Spleen (tissue), 11 donors: ENCODE measurements at regions not wholly inside any gene's neighbourhood (a gene's known extent, or its start where the extent isn't known, plus 50 kb on each side); places are given as distances from the start of the nearest gene placed in this dataset.

Experiments
- DNase-seq: peaks from one replicate; pipeline ENCODE4 v3.0.0-alpha.2; 2020
- H3K27ac ChIP-seq, 8 donors: fragments of 200-600 bp; sonication (generic) in 7 of 8; 1 replicate in 4 of 8; 2 replicates in 4 of 8; pipeline versions ENCODE4 v1.5.0 to v1.8.0; 2016 to 2021; ENCODE audit warnings: inconsistent platforms in 4 of 8, mild to moderate bottlenecking in 4 of 8, moderate library complexity in 1 of 8
- H3K27me3 ChIP-seq, 7 donors: fragments of 200-600 bp; sonication (generic) in 6 of 7; replicated peaks in 1 of 7; 1 replicate in 4 of 7; 2 replicates in 3 of 7; pipeline versions ENCODE4 v1.5.0 to v1.8.0; 2016 to 2021; ENCODE audit warnings: inconsistent platforms in 3 of 7, mild to moderate bottlenecking in 1 of 7
- H3K36me3 ChIP-seq, 6 donors: fragments of 200-600 bp; sonication (generic) in 5 of 6; 1 replicate in 4 of 6; 2 replicates in 2 of 6; pipeline versions ENCODE4 v1.5.0 to v1.8.0; 2016 to 2021; ENCODE audit warnings: inconsistent platforms in 2 of 6
- H3K4me1 ChIP-seq, 6 donors: fragments of 200-600 bp; sonication (generic) in 5 of 6; 1 replicate in 3 of 6; 2 replicates in 3 of 6; pipeline versions ENCODE4 v1.5.0 to v1.8.0; 2016 to 2021; ENCODE audit warnings: inconsistent platforms in 3 of 6
- H3K4me3 ChIP-seq, 8 donors: fragments of 200-600 bp; sonication (generic) in 7 of 8; 1 replicate in 4 of 8; 2 replicates in 4 of 8; pipeline versions ENCODE4 v1.5.0 to v1.8.0; 2016 to 2021; ENCODE audit warnings: inconsistent platforms in 4 of 8, mild to moderate bottlenecking in 4 of 8, moderate library complexity in 2 of 8
- H3K9me3 ChIP-seq, 8 donors: fragments of 200-600 bp; sonication (generic) in 7 of 8; 1 replicate in 4 of 8; 2 replicates in 4 of 8; pipeline versions ENCODE4 v1.5.0 to v1.8.0; 2016 to 2021; ENCODE audit warnings: inconsistent platforms in 4 of 8
- POLR2A ChIP-seq, 3 donors: fragments of 450-650 bp; IDR thresholded peaks; one replicate each; pipeline ENCODE4 v1.5.1; 2017; ENCODE audit warnings: antibody characterized with exemption in 3 of 3, mild to moderate bottlenecking in 1 of 3
- POLR2AphosphoS5 ChIP-seq, 3 donors: sonication (generic); formaldehyde crosslinking; IDR thresholded peaks; one replicate each; pipeline ENCODE4 v1.5.1; 2017; ENCODE audit warnings: antibody characterized with exemption in 3 of 3
- WGBS, 5 donors: extraction: QIAGEN DNeasy Blood & Tissue Kit in 3 of 5; methylation state at CpG; one replicate each; pipeline versions ENCODE4 v1.1.5 to v1.1.7; 2013 to 2018; 5-methylcytosine and 5-hydroxymethylcytosine counted together
- intact Hi-C: fragments of 100-400 bp; cut with DNase I; formaldehyde crosslinking; loops from one replicate; pipeline ENCODE4 v1.15.0; 2023; ENCODE audit warnings: low total_unique reads
- TF ChIP-seq, protein P1 (sequence below), 11 experiments: fragments of 200-600 bp in 7 of 11; fragments of 450-650 bp in 4 of 11; sonication (generic) in 4 of 11; IDR thresholded peaks in 8 of 11; conservative IDR thresholded peaks in 3 of 11; 1 replicate in 7 of 11; 2 replicates in 4 of 11; pipeline versions ENCODE4 v1.4.0 to v1.8.0; 2016 to 2021; ENCODE audit warnings: antibody characterized with exemption in 11 of 11, inconsistent platforms in 4 of 11, mild to moderate bottlenecking in 1 of 11
- donor health status: healthy with polysubstance abuse.
- donor health status: DM: no; HTN: no; CAD: no; lungs with moderate emphysema.
- donor health status: DM: no; HTN: no; CAD: no.
- donor health status: Bipolar disorder and iron deficiency.
- donor health status: healthy.
- donor health status: DM: no; HTN: no; CAD: no.
- donor health status: DM: yes; HTN: yes; CAD: no.

DNA sequence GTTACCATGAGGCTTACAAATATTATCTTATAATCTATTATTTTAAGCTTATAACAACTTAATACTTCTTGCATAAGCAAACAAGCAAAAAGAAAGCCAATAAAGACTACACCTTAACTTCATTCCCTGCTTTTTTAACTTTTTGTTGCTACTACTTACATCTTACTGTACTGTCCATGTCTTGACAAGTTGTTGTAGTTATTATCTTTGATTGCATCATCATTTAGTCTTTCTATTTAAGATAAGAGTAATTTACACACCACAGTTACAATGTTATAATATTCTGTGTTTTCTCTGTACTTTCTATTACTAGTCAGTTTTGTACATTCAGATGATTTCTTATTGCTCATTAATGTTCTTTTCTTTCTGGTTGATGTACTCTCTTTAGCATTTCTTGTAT, 346.6 kb downstream of the SMARCA1 start:
- Histone ChIP-seq H3K9me3 (no peaks in the 10 kb centered on the region), H3K27me3 (no peaks in the 10 kb centered on the region), H3K4me3 (no peak overlapping the region), H3K36me3 (no peaks in the 10 kb centered on the region), H3K27ac (no peak overlapping the region), H3K4me1 (no peaks in the 10 kb centered on the region)
- intact Hi-C loops: no loop called here
- TF ChIP-seq, protein P1, sequence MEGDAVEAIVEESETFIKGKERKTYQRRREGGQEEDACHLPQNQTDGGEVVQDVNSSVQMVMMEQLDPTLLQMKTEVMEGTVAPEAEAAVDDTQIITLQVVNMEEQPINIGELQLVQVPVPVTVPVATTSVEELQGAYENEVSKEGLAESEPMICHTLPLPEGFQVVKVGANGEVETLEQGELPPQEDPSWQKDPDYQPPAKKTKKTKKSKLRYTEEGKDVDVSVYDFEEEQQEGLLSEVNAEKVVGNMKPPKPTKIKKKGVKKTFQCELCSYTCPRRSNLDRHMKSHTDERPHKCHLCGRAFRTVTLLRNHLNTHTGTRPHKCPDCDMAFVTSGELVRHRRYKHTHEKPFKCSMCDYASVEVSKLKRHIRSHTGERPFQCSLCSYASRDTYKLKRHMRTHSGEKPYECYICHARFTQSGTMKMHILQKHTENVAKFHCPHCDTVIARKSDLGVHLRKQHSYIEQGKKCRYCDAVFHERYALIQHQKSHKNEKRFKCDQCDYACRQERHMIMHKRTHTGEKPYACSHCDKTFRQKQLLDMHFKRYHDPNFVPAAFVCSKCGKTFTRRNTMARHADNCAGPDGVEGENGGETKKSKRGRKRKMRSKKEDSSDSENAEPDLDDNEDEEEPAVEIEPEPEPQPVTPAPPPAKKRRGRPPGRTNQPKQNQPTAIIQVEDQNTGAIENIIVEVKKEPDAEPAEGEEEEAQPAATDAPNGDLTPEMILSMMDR (IDR thresholded peaks at IDR 0.05 in 8 of 11, conservative IDR thresholded peaks at IDR 0.05 in 3 of 11): no peak
- TF ChIP-seq POLR2A (IDR thresholded peaks at IDR 0.05) (no peak), POLR2AphosphoS5 (IDR thresholded peaks at IDR 0.05) (no peak)
- DNase-seq: no peak

DNA sequence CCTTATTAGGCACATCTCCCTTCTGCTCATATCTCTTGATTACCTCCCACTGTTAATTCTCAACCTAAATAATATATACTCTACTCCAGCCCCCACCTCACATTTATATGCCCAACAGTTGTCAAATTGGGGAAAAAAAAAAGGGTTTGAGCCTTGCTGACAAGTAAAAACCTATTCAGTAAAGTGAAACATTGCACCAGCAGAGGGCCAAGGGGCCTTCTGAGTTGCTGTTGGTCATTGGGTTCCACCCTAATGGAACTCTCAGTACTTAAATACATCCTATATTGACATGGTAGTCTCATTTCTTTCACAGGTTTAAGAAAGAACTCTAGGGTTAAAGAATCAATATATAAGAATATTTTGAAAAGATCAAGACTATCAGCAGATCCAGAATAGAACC, 362.2 kb downstream of the SMARCA1 start:
- Histone ChIP-seq H3K4me1 (no peaks in the 10 kb centered on the region), H3K4me3 (no peak overlapping the region), H3K27me3 (no peaks in the 10 kb centered on the region), H3K27ac (no peak overlapping the region), H3K9me3 (peaks cover 0 to 9% (median 0%) of the 10 kb centered on the region in 8 donors), H3K36me3 (no peaks in the 10 kb centered on the region)
- intact Hi-C loops: no loop called here
- DNase-seq: no peak
- TF ChIP-seq POLR2AphosphoS5 (IDR thresholded peaks at IDR 0.05) (no peak), POLR2A (IDR thresholded peaks at IDR 0.05) (no peak)
- TF ChIP-seq, protein P1 (IDR thresholded peaks at IDR 0.05 in 8 of 11, conservative IDR thresholded peaks at IDR 0.05 in 3 of 11): no peak

DNA sequence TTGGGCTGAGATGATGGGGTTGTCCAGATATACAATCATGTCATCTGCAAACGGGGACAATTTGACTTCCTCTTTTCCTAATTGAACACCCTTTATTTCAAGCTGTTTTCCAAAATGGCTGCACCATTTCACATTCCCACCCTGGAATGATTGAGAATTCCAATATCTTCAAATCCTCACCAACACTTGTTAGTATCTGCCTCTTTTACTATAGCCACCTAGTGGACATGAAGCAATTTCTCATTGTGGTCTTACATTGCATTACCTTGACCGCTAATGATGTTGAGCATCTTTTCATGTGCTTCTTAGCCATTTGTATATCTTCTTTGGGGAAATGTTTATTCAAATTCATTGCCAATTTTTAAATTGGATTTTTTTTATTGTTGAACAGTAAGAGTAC, 364.8 kb downstream of the SMARCA1 start:
- WGBS, 5 donors: 77 to 96% (median 91%) methylated on average over 2 of the region's 2 CpGs

DNA sequence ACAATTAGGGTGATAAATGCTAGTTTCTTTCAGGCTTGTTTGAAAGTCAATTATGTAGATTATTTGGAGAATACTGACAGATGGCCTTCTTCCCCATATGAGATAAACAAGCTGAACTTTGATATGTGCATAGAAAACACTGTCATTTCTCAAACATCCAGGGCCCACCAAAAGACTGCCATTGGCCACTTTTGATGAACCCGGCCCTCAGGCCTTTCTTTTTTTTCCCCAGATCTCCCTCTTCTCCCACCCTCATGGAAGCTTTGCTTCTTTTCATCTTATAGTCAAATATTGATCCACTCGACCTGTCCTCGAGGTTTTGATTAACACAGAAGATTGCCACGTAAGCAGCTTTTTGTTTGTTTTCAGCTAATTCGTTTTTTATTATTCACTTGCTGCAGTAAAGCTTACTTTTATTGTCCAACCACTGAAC, 377.4 kb downstream of the SMARCA1 start:
- Histone ChIP-seq H3K4me1 (no peaks in the 10 kb centered on the region), H3K27me3 (no peaks in the 10 kb centered on the region), H3K9me3 (no peaks in the 10 kb centered on the region), H3K4me3 (no peak overlapping the region), H3K27ac (no peak overlapping the region), H3K36me3 (no peaks in the 10 kb centered on the region)
- TF ChIP-seq POLR2A (IDR thresholded peaks at IDR 0.05) (no peak), POLR2AphosphoS5 (IDR thresholded peaks at IDR 0.05) (no peak)
- TF ChIP-seq, protein P1 (IDR thresholded peaks at IDR 0.05 in 8 of 11, conservative IDR thresholded peaks at IDR 0.05 in 3 of 11): no peak
- DNase-seq: no peak
- intact Hi-C loops: no loop called here
- WGBS, 5 donors: 50 to 65% (median 61%) methylated on average over 5 of the region's 5 CpGs

More for the DNA sequence above, 364.8 kb downstream of the SMARCA1 start:
- H3K36me3 ChIP-seq: no peaks in the 10 kb centered on the region
- TF ChIP-seq, protein P1 (IDR thresholded peaks at IDR 0.05 in 8 of 11, conservative IDR thresholded peaks at IDR 0.05 in 3 of 11): no peak
- TF ChIP-seq POLR2A (IDR thresholded peaks at IDR 0.05) (no peak), POLR2AphosphoS5 (IDR thresholded peaks at IDR 0.05) (no peak)
- no peaks in the 10 kb centered on the region for H3K27me3 ChIP-seq
- intact Hi-C loops: no loop called here
- H3K4me1 ChIP-seq: no peaks in the 10 kb centered on the region
- H3K4me3 ChIP-seq: no peak overlapping the region
- no peak for DNase-seq
- peaks cover 0 to 9% (median 0%) of the 10 kb centered on the region in 8 donors for H3K9me3 ChIP-seq
- no peak overlapping the region for H3K27ac ChIP-seq
